ENCODE measurements at regions not wholly inside any gene's neighbourhood (a gene's known extent, or its start where the extent isn't known, plus 50 kb on each side); places are given as distances from the start of the nearest gene placed in this dataset.

GRCh38 chr11:34812905-34813576 is 103.1 kb downstream of the APIP start:
- no peak for TF ChIP-seq POLR2A (IDR thresholded peaks at IDR 0.05)
- TF ChIP-seq CTCF (IDR thresholded peaks at IDR 0.05) = no peak
